ENCODE measurements at regions not wholly inside any gene's neighbourhood (a gene's known extent, or its start where the extent isn't known, plus 50 kb on each side); places are given as distances from the start of the nearest gene placed in this dataset.

GRCh38 chr9:89920131-89920530, 315.3 kb downstream of the GADD45G start:
- H3K4me3 Mint-ChIP-seq: no peak overlapping the region
- no peak for ATAC-seq (replicated peaks)
- no peak overlapping the region for H3K27ac Mint-ChIP-seq
- no peaks in the 10 kb centered on the region for H3K36me3 Mint-ChIP-seq (ENCODE audit: insufficient read depth)
- no peaks in the 10 kb centered on the region for H3K9me3 Mint-ChIP-seq
- DNase-seq: no peak
- H3K4me1 Mint-ChIP-seq (ENCODE audit: low read depth in 2 of 2): peaks cover 0 to 1% of the 10 kb centered on the region in 2 donors
- H3K27me3 Mint-ChIP-seq: peaks cover 54 to 67% of the 10 kb centered on the region in 2 donors

DNA sequence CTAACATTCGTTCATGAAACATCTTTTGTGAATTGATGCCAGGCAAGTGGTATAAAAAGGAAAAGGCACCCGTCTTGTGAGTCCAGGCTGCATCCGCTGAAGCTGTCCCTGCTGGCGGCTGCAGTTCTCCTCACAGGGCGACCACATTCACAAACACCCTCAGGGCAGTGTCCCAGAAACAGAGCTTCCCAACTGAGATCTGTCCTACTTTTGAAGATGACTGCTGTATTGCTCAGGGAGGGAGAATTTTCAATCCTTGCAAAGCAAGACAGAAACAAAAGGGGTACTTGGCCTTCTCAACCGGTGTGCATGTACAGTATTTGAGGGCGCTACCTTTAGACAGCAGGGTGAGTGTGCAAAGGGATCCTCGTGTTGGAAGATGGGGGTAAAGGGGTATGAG, 316.1 kb downstream of the GADD45G start:
- Mint-ChIP-seq H3K9me3 (no peaks in the 10 kb centered on the region), H3K27ac (no peak overlapping the region), H3K36me3 (ENCODE audit: insufficient read depth) (no peaks in the 10 kb centered on the region), H3K27me3 (peaks cover 54 to 66% of the 10 kb centered on the region in 2 donors), H3K4me3 (no peak overlapping the region), H3K4me1 (ENCODE audit: low read depth in 2 of 2) (peaks cover 0 to 1% of the 10 kb centered on the region in 2 donors)
- ATAC-seq (replicated peaks) (no peak), DNase-seq (no peak)

GRCh38 chr9:89922099-89922498, 317.3 kb downstream of the GADD45G start:
- no peaks in the 10 kb centered on the region for H3K36me3 Mint-ChIP-seq (ENCODE audit: insufficient read depth)
- H3K4me3 Mint-ChIP-seq: no peak overlapping the region
- peaks cover 60 to 73% of the 10 kb centered on the region in 2 donors for H3K27me3 Mint-ChIP-seq
- no peak overlapping the region for H3K27ac Mint-ChIP-seq
- DNase-seq: no peak
- H3K9me3 Mint-ChIP-seq: no peaks in the 10 kb centered on the region
- ATAC-seq (replicated peaks): no peak
- H3K4me1 Mint-ChIP-seq (ENCODE audit: low read depth in 2 of 2): peaks cover 0 to 1% of the 10 kb centered on the region in 2 donors

DNA sequence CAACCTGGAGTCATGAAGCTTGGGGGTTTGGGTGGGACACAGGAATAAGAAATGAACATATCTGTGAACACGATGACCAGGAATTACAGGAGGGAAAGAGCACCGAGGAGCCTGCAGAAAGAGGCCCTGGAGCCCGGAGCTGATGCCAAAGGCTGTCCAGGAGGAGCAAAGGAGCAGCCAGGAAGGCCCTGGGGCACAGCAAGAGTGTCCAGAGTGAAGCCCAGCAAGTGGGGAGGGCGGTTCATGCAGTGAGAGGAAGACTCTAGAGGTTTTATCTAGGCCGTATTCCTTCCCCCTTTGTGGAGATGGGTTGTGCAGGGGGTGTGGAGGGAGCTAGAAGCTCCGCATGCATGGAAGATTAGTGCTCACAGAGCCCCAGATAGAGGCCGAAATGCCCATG, 318.4 kb downstream of the GADD45G start:
- Mint-ChIP-seq H3K4me3 (no peak overlapping the region), H3K27ac (no peak overlapping the region)

GRCh38 chr9:89923961-89924504, 319.2 kb downstream of the GADD45G start:
- Mint-ChIP-seq H3K4me1 (ENCODE audit: low read depth in 2 of 2) (peaks cover 0 to 1% of the 10 kb centered on the region in 2 donors), H3K4me3 (no peak overlapping the region), H3K9me3 (no peaks in the 10 kb centered on the region), H3K27me3 (peaks cover 50 to 78% of the 10 kb centered on the region in 2 donors), H3K27ac (no peak overlapping the region), H3K36me3 (ENCODE audit: insufficient read depth) (no peaks in the 10 kb centered on the region)
- no peak for DNase-seq
- ATAC-seq (replicated peaks): no peak

More for the DNA sequence above, 318.4 kb downstream of the GADD45G start:
- Mint-ChIP-seq H3K9me3 (no peaks in the 10 kb centered on the region), H3K4me1 (ENCODE audit: low read depth in 2 of 2) (peaks cover 0 to 1% of the 10 kb centered on the region in 2 donors), H3K27me3 (peaks cover 59 to 79% of the 10 kb centered on the region in 2 donors), H3K36me3 (ENCODE audit: insufficient read depth) (no peaks in the 10 kb centered on the region)
- ATAC-seq (replicated peaks) (no peak), DNase-seq (no peak)

DNA sequence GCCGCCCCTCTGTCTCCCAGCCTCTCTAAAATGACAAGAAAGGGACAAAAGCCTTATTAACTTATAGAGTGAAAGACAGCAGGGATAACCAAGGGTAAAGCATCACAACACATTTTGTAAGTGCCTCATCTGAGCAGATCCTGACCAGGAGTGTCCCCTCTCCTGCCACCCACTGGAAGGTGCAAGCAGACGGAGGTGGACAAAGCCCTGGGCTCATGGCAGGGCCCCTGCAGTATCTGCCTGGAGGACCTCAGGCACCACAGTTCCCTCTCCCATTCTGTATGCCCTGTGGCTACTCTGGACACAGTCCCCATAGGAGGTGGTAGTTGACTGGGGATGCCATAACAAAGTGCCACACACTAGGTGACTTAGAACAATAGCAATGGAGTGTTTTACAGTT, 319.8 kb downstream of the GADD45G start:
- H3K4me1 Mint-ChIP-seq (ENCODE audit: low read depth in 2 of 2): peaks cover 0 to 1% of the 10 kb centered on the region in 2 donors
- H3K27me3 Mint-ChIP-seq: peaks cover 44 to 72% of the 10 kb centered on the region in 2 donors
- no peak overlapping the region for H3K4me3 Mint-ChIP-seq
- no peak for DNase-seq
- no peak for ATAC-seq (replicated peaks)
- no peak overlapping the region for H3K27ac Mint-ChIP-seq
- no peaks in the 10 kb centered on the region for H3K9me3 Mint-ChIP-seq
- no peaks in the 10 kb centered on the region for H3K36me3 Mint-ChIP-seq (ENCODE audit: insufficient read depth)

GRCh38 chr9:89926167-89926566, 321.4 kb downstream of the GADD45G start:
- Mint-ChIP-seq H3K9me3 (no peaks in the 10 kb centered on the region), H3K36me3 (ENCODE audit: insufficient read depth) (no peaks in the 10 kb centered on the region), H3K27ac (no peak overlapping the region), H3K27me3 (peaks cover 33 to 72% of the 10 kb centered on the region in 2 donors), H3K4me1 (ENCODE audit: low read depth in 2 of 2) (peaks cover 0 to 1% of the 10 kb centered on the region in 2 donors), H3K4me3 (no peak overlapping the region)
- DNase-seq: no peak
- no peak for ATAC-seq (replicated peaks)

DNA sequence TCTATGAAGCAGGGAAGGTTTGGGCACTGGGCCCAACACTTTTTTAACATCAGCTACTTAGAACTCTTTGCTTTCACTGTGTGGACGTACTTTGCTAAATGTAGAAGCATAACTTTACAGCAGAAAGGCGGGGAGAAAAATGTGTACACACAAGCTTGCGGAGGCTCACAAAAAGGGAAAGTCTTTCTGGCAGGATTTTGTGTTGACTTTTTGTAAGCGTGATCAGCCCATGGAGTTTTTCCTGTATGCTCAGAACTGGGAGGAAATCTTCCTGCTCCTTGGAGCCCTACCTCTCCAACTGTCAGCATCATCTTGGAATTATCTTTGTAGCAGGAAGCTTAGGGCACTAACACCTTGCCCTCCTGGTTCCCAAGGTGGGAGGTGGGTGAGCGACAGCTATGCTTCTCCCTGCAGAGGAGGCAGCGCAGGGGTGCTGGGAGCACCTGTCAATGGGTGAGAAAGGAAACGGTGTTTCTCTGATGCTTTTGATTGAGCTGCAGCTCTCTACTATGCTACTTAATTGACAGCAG, 321.9 kb downstream of the GADD45G start:
- ATAC-seq (replicated peaks): no peak

DNA sequence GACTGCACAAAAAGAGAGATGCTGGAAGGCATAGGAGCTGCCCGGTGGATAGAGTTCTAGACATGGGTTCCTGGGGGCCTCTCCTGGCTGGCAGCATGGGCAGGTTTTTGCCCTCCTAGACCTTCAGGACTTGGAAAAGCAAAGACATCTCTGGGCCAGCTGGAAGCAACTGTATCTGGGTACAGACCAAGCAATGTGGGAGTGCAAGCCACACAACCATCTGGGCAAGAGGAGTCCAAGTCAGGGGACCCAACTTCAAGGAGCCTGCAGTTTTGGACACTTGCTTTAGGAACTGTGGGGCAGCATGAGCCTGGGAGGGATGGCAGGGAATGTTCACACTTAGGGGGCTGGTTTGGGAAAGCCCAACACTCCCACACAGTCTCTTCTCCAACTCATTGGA, 323.3 kb downstream of the GADD45G start:
- Mint-ChIP-seq H3K36me3 (ENCODE audit: insufficient read depth) (no peaks in the 10 kb centered on the region), H3K9me3 (no peaks in the 10 kb centered on the region), H3K27me3 (peaks cover 24 to 80% of the 10 kb centered on the region in 2 donors), H3K4me3 (no peak overlapping the region), H3K4me1 (ENCODE audit: low read depth in 2 of 2) (peaks cover 0 to 1% of the 10 kb centered on the region in 2 donors), H3K27ac (no peak overlapping the region)
- no peak for ATAC-seq (replicated peaks)
- DNase-seq: no peak

More for the DNA sequence above, 321.9 kb downstream of the GADD45G start:
- H3K27me3 Mint-ChIP-seq: peaks cover 33 to 78% of the 10 kb centered on the region in 2 donors
- no peak for DNase-seq
- peaks cover 0 to 1% of the 10 kb centered on the region in 2 donors for H3K4me1 Mint-ChIP-seq (ENCODE audit: low read depth in 2 of 2)
- no peak overlapping the region for H3K4me3 Mint-ChIP-seq
- H3K36me3 Mint-ChIP-seq (ENCODE audit: insufficient read depth): no peaks in the 10 kb centered on the region
- no peak overlapping the region for H3K27ac Mint-ChIP-seq
- no peaks in the 10 kb centered on the region for H3K9me3 Mint-ChIP-seq

DNA sequence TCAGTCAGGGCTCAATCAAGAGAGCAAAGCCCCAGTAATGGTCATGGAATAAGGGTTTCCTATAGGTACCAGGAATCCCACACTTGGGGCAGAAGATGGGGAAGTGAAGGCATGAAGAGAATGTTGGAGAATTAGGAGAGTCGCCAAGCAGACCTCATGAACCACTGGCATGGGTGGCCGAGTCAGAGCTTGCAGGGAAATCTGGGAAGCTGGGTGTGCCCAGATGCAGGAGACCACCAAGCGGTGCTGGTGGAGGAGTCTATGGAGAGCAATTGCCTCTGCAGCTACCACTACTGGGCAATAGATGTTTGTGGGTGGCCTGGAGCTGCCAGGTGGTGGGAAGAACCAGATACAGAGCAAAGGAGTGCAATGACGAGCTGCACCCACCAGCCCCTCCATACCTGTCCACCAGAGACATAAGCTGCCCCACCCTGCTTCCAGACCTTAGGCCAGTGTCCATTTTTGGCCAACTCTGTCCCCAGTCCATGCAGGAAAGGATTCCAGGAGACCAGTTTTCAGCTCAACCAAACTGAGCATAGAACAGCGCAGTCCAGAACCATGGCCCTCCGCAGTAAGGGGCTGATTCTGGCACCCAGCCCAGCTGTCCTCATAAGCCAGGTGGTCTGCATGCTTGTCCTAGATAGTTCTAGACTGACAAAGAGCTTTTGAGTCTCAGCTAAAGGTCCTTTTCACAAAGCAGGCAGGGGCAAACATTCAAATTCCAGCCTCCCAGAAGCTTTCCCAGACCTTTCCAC, 323.9 kb downstream of the GADD45G start:
- H3K27me3 Mint-ChIP-seq: peaks cover 21 to 74% of the 10 kb centered on the region in 2 donors
- ATAC-seq (replicated peaks): no peak

DNA sequence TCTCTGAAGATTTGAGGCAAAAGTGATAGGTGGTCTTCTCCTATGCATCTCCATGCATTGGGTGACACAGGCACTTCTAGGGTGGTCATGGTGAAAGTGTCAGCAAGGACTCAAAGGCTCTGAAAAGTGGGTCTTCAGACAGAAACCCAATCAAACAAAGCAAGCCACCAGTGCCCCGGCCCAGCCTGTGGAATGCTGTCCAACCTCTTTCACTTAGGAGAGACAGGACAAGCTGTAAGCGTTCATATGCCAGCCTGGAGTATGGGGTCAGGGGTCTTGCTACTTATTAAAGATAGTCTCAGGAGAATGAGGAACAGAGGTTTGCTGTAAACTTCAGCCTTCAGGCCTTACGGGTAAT, 324.5 kb downstream of the GADD45G start:
- H3K27ac Mint-ChIP-seq: no peak overlapping the region
- H3K36me3 Mint-ChIP-seq (ENCODE audit: insufficient read depth): no peaks in the 10 kb centered on the region
- H3K4me1 Mint-ChIP-seq (ENCODE audit: low read depth in 2 of 2): peaks cover 0 to under 1% of the 10 kb centered on the region in 2 donors
- no peak overlapping the region for H3K4me3 Mint-ChIP-seq
- no peak for ATAC-seq (replicated peaks)
- H3K9me3 Mint-ChIP-seq: no peaks in the 10 kb centered on the region
- DNase-seq: no peak
- peaks cover 15 to 68% of the 10 kb centered on the region in 2 donors for H3K27me3 Mint-ChIP-seq

More for the DNA sequence above, 323.9 kb downstream of the GADD45G start:
- no peaks in the 10 kb centered on the region for H3K36me3 Mint-ChIP-seq (ENCODE audit: insufficient read depth)
- H3K4me3 Mint-ChIP-seq: no peak overlapping the region
- no peak overlapping the region for H3K27ac Mint-ChIP-seq
- H3K4me1 Mint-ChIP-seq (ENCODE audit: low read depth in 2 of 2): peaks cover 0 to 1% of the 10 kb centered on the region in 2 donors
- H3K9me3 Mint-ChIP-seq: no peaks in the 10 kb centered on the region
- no peak for DNase-seq

DNA sequence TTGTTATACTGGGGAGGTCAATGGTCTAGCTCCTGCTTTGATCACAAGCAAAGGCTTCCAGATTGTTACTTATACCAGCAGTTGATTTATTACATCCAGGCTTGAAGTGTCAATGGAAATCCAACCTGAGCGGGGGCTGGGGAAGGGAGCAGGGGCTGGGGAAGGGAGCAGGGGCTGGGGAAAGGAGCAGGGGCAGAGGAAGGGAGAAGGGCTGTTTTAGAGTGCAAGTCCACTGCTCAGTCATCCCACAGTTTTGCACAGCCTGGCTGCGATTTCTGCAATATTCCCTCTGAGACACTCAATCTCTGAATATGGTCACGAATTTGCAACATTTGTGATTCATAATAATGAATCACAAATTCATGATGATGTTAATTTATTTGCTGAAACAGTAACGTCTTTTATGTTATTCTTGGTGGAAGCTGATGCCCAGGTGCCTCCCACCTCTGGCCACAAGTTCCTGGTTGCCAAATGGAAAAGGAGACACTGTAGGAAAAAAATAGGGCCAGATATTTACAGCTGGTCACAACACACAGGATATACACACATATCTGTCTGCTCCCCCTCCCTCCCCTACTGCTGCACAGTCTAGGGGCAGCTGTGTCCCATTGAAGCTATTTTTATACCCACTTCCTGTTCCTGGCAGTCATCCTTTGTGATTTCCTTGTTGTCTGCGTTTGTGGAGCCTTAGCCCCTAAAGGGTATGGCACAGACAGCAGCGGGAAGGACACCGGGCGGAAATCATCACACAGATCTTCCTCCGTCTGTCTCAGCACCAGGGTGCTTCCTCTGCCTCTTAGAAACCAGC, 325.1 kb downstream of the GADD45G start:
- no peaks in the 10 kb centered on the region for H3K9me3 Mint-ChIP-seq
- no peaks in the 10 kb centered on the region for H3K36me3 Mint-ChIP-seq (ENCODE audit: insufficient read depth)
- no peaks in the 10 kb centered on the region for H3K4me1 Mint-ChIP-seq (ENCODE audit: low read depth in 2 of 2)
- no peak overlapping the region for H3K27ac Mint-ChIP-seq
- H3K4me3 Mint-ChIP-seq: no peak overlapping the region
- peaks cover 13 to 65% of the 10 kb centered on the region in 2 donors for H3K27me3 Mint-ChIP-seq
- ATAC-seq (replicated peaks): no peak
- no peak for DNase-seq

GRCh38 chr9:89933578-89933977, 328.8 kb downstream of the GADD45G start:
- Mint-ChIP-seq H3K4me1 (ENCODE audit: low read depth in 2 of 2) (no peaks in the 10 kb centered on the region), H3K27ac (no peak overlapping the region), H3K27me3 (peaks cover 7 to 51% of the 10 kb centered on the region in 2 donors)

More at GRCh38 chr9:89933578-89933977, 328.8 kb downstream of the GADD45G start:
- Mint-ChIP-seq H3K36me3 (ENCODE audit: insufficient read depth) (no peaks in the 10 kb centered on the region), H3K4me3 (no peak overlapping the region), H3K9me3 (no peaks in the 10 kb centered on the region)
- ATAC-seq (replicated peaks): no peak
- DNase-seq: no peak
